ENCODE measurements at regions not wholly inside any gene's neighbourhood (a gene's known extent, or its start where the extent isn't known, plus 50 kb on each side); places are given as distances from the start of the nearest gene placed in this dataset.

DNA sequence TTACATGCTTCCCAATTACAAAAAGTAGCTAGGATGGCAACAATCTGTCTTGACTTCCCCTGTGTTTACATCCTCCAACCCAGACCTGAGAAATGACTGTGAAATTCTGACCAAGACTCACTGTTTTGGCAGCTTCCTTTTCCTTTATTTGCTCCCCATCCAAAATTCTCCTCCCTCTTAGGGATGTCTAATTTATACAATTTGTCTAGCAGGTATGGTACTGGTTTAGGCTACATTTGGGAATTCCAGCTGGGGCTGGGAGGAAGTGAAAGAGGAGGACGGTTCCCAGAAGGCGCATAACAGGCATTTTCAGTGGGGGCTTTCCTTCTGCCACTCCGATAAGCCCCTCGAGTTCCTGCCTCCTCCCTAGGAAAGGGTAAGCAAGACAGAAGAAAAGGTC is 231.5 kb upstream of the BTBD3 start:
- Histone ChIP-seq H2AFZ (ENCODE audit: low read length) (no peak overlapping the region), H3K4me1 (ENCODE audit: insufficient read depth, low read length, poor library complexity, severe bottlenecking) (no peaks in the 10 kb centered on the region), H3K9me3 (ENCODE audit: low read length) (no peaks in the 10 kb centered on the region), H3K4me2 (ENCODE audit: low read length) (no peak overlapping the region), H3K9me2 (ENCODE audit: insufficient read depth, low read length) (no peaks in the 10 kb centered on the region), H3K79me2 (ENCODE audit: insufficient read depth, low read depth, low read length) (no peaks in the 10 kb centered on the region), H3K27ac (ENCODE audit: low read depth, low read length, poor library complexity, severe bottlenecking) (no peak overlapping the region), H3K36me3 (ENCODE audit: insufficient read depth, low read length) (no peaks in the 10 kb centered on the region), H3K4me3 (ENCODE audit: low read depth, low read length, poor library complexity, severe bottlenecking) (no peak overlapping the region), H4K20me1 (ENCODE audit: insufficient read depth, low read length) (no peaks in the 10 kb centered on the region)
- no peak for DNase-seq (ENCODE audit: low spot score)
- ChIA-PET POLR2A (no interaction called here), CTCF (ENCODE audit: unreplicated experiment) (no interaction called here)
- TF ChIP-seq EZH2phosphoT487 (IDR thresholded peaks at IDR 0.05; ENCODE audit: borderline replicate concordance, low read depth, low read length): no peak
- TF ChIP-seq, protein P1, sequence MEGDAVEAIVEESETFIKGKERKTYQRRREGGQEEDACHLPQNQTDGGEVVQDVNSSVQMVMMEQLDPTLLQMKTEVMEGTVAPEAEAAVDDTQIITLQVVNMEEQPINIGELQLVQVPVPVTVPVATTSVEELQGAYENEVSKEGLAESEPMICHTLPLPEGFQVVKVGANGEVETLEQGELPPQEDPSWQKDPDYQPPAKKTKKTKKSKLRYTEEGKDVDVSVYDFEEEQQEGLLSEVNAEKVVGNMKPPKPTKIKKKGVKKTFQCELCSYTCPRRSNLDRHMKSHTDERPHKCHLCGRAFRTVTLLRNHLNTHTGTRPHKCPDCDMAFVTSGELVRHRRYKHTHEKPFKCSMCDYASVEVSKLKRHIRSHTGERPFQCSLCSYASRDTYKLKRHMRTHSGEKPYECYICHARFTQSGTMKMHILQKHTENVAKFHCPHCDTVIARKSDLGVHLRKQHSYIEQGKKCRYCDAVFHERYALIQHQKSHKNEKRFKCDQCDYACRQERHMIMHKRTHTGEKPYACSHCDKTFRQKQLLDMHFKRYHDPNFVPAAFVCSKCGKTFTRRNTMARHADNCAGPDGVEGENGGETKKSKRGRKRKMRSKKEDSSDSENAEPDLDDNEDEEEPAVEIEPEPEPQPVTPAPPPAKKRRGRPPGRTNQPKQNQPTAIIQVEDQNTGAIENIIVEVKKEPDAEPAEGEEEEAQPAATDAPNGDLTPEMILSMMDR (conservative IDR thresholded peaks at IDR 0.05; ENCODE audit: low read length): no peak
- intact Hi-C loops (cut with micrococcal nuclease; ENCODE audit: unreplicated experiment): no loop called here
- BruUV-seq (replicated peaks): no TSS peak

DNA sequence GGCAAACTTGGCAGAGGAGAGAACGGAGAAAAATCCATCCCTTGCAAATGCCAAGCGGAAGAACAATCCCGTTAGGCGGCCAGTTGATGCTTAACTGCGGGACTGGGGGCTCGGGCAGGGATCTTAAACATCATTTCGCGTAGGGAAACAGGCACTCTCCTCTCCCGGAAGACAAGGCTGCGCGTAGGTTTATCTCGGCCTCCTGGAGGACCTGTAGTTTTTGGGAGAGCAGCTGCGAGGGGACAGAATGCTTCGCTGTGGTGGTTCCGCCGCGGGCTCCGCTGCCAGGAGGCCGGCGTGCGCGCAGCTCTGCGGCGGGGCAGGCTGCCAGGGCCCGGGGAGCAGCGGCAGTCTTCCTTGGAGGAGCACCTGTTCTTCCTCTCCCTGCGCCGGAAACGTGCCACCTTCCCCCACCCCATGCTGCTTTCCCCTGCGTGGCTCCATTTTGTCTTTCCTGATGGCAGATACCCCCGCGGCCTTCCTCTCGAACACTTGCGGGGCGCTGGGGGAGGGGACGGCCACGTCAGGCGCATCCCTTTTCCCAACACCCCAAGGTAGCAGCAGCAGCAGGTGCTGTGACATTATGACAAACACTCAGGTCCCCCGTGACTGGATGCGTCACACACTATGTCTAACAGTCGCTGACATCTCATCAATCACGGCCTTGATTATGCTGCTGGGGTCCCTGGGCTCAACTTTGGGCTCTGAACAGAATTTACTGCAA is 230.7 kb upstream of the BTBD3 start:
- no peak for DNase-seq (ENCODE audit: low spot score)
- no TSS peak for BruUV-seq (replicated peaks)
- Histone ChIP-seq H2AFZ (ENCODE audit: low read length) (no peak overlapping the region), H3K4me2 (ENCODE audit: low read length) (no peak overlapping the region), H3K9me3 (ENCODE audit: low read length) (no peaks in the 10 kb centered on the region), H3K9me2 (ENCODE audit: insufficient read depth, low read length) (no peaks in the 10 kb centered on the region), H3K27ac (ENCODE audit: low read depth, low read length, poor library complexity, severe bottlenecking) (no peak overlapping the region), H3K4me3 (ENCODE audit: low read depth, low read length, poor library complexity, severe bottlenecking) (no peak overlapping the region), H3K36me3 (ENCODE audit: insufficient read depth, low read length) (no peaks in the 10 kb centered on the region), H4K20me1 (ENCODE audit: insufficient read depth, low read length) (no peaks in the 10 kb centered on the region), H3K79me2 (ENCODE audit: insufficient read depth, low read depth, low read length) (no peaks in the 10 kb centered on the region), H3K4me1 (ENCODE audit: insufficient read depth, low read length, poor library complexity, severe bottlenecking) (no peaks in the 10 kb centered on the region)
- intact Hi-C loops (cut with micrococcal nuclease; ENCODE audit: unreplicated experiment): no loop called here
- POLR2A ChIA-PET: no interaction called here
- no peak for TF ChIP-seq EZH2phosphoT487 (IDR thresholded peaks at IDR 0.05; ENCODE audit: borderline replicate concordance, low read depth, low read length)
- TF ChIP-seq, protein P1 (conservative IDR thresholded peaks at IDR 0.05; ENCODE audit: low read length): no peak
- CTCF ChIA-PET (ENCODE audit: unreplicated experiment): no interaction called here

DNA sequence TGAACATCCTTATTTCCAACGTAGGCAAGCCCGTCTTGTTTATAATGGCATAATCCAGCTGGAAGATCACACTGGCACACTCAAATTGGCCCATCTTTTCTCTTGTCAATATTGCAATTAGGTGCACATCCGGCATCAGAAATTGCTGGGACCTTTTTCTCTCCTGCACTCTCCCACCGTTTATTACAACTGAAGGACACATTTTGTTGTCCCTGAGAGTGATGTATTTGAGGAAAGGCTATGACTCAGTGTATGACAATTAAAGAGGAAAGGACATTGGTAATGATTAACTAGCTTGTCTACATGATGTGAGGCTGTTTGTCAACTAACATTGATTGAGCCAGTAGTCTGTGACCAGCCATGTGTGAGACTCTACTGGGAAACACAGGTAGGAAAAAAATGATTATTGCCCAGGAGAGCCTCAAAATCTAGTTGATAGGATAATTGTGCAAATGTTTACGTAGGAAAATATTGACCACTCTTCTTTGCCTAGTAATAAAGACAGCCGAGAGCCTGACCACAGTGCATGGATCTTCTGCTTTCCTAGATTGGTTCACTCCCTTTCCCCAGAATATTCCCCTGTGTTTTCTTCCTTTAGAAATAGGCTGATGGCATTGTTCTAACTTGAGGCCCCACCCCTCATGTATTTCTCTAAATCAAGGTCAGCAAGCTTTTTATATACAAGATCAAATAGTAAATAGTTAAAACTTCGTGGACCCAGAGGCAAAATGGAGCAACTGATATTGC is 230.0 kb upstream of the BTBD3 start:
- Histone ChIP-seq H4K20me1 (ENCODE audit: insufficient read depth, low read length) (no peaks in the 10 kb centered on the region), H3K4me1 (ENCODE audit: insufficient read depth, low read length, poor library complexity, severe bottlenecking) (no peaks in the 10 kb centered on the region), H3K4me2 (ENCODE audit: low read length) (no peak overlapping the region), H2AFZ (ENCODE audit: low read length) (no peak overlapping the region), H3K36me3 (ENCODE audit: insufficient read depth, low read length) (no peaks in the 10 kb centered on the region), H3K27ac (ENCODE audit: low read depth, low read length, poor library complexity, severe bottlenecking) (no peak overlapping the region), H3K4me3 (ENCODE audit: low read depth, low read length, poor library complexity, severe bottlenecking) (no peak overlapping the region), H3K9me3 (ENCODE audit: low read length) (no peaks in the 10 kb centered on the region), H3K79me2 (ENCODE audit: insufficient read depth, low read depth, low read length) (no peaks in the 10 kb centered on the region), H3K9me2 (ENCODE audit: insufficient read depth, low read length) (no peaks in the 10 kb centered on the region)
- TF ChIP-seq, protein P1 (conservative IDR thresholded peaks at IDR 0.05; ENCODE audit: low read length): no peak
- no peak for TF ChIP-seq EZH2phosphoT487 (IDR thresholded peaks at IDR 0.05; ENCODE audit: borderline replicate concordance, low read depth, low read length)
- ChIA-PET POLR2A (no interaction called here), CTCF (ENCODE audit: unreplicated experiment) (no interaction called here)
- intact Hi-C loops (cut with micrococcal nuclease; ENCODE audit: unreplicated experiment): no loop called here
- no TSS peak for BruUV-seq (replicated peaks)
- DNase-seq (ENCODE audit: low spot score): no peak
